ENCODE measurements at regions not wholly inside any gene's neighbourhood (a gene's known extent, or its start where the extent isn't known, plus 50 kb on each side); places are given as distances from the start of the nearest gene placed in this dataset.

DNA sequence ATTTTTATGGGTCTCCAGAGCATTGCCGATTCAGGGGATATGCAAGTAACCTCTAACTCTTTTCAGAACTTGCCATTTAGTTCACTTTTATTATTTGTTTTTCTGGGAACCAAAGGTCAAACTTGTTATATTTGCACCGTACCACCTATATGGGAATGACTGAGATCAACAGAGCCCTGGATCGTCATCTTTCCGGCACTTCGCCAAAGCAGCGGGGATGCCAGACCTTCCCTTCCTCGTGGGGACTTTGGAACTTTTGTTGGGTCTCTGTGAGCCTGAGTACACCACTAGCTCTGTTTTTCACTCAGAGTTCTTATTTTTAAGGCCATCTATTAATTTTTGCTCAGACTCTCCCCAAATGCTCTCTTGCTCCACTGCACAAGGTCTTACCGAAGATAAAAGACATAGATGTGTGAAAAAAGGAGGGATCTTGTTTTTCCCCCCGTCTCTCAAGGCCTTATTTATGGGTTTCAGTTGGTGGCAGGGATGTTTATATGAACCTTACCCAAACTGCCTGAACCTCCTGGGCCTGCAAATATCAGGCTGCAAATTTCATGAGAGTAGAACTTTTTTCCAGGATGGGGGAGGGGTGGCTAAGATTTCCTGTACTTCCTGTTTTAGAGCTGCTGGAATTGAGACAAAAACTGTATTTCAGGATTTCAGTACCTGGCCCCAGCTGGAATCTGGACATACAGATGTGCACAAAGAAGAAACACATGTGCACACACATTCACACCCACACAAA, 350.3 kb downstream of the HRH4 start:
- no peak for TF ChIP-seq HMGXB4 (CRISPR knock-in tag; IDR thresholded peaks at IDR 0.05; ENCODE audit: borderline replicate concordance)
- TF ChIP-seq, protein P1, sequence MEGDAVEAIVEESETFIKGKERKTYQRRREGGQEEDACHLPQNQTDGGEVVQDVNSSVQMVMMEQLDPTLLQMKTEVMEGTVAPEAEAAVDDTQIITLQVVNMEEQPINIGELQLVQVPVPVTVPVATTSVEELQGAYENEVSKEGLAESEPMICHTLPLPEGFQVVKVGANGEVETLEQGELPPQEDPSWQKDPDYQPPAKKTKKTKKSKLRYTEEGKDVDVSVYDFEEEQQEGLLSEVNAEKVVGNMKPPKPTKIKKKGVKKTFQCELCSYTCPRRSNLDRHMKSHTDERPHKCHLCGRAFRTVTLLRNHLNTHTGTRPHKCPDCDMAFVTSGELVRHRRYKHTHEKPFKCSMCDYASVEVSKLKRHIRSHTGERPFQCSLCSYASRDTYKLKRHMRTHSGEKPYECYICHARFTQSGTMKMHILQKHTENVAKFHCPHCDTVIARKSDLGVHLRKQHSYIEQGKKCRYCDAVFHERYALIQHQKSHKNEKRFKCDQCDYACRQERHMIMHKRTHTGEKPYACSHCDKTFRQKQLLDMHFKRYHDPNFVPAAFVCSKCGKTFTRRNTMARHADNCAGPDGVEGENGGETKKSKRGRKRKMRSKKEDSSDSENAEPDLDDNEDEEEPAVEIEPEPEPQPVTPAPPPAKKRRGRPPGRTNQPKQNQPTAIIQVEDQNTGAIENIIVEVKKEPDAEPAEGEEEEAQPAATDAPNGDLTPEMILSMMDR (IDR thresholded peaks at IDR 0.05) = no peak
- no peak for TF ChIP-seq BHLHE40 (IDR thresholded peaks at IDR 0.05; ENCODE audit: low read depth, low read length)
- TF ChIP-seq POLR2A (IDR thresholded peaks at IDR 0.05; ENCODE audit: low read length) = no peak
- no peak for TF ChIP-seq NR3C1 (IDR thresholded peaks at IDR 0.05)

Measured in A549 (cell line).